Mucosa of gallbladder (tissue), 1 donor: ENCODE measurements at regions not wholly inside any gene's neighbourhood (a gene's known extent, or its start where the extent isn't known, plus 50 kb on each side); places are given as distances from the start of the nearest gene placed in this dataset.
A peak's percentile ranks its signal among the peaks of the same experiment; 100 is the strongest.

Experiments used
- DNase-seq: peaks from one replicate; pipeline ENCODE4 v3.0.0-alpha.2; 2020; ENCODE audit warnings: low spot score
- donor health status: DM: no; HTN: no; CAD: no.

GRCh38 chr7:116417593-116418345, 81.8 kb upstream of the CAV2 start:
- no peak for DNase-seq

DNA sequence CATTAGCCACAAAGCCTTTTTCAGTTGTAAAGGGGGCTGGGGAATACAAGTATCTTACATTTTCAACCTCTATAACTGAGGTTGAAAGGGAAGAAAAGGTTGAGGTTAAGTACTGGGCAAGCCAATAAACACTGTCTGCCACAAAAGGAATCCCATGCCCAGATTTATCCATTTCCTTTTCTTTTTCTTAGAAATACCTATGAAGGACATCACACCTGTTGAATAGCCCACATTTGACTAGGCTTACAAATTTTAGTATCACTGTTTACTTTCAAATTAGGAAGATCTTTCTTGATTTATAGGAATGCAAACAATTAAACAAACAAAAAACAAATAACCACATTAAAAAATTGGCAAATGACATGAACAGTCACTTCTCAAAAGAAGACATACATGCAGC, 81.0 kb upstream of the CAV2 start:
- DNase-seq, result no peak

DNA sequence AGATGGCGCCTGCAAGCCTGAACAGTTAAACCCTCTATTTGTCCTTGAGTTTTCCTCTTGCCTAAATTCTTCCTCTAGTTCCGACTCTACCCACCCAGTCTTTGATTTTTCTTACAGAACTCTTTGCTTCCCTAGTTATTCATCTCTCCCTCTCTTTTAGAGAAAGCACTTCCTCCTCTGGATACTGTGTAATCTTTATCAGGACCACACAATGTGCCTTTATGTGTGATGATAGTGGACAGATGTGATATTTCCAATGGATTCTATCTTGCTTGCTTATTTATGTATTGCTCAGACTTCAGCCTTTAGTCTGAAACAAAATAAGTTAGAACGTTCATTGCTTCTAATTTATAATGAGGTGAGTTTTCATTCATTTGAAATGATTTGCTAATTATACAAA, 79.5 kb upstream of the CAV2 start:
- DNase-seq, result no peak

DNA sequence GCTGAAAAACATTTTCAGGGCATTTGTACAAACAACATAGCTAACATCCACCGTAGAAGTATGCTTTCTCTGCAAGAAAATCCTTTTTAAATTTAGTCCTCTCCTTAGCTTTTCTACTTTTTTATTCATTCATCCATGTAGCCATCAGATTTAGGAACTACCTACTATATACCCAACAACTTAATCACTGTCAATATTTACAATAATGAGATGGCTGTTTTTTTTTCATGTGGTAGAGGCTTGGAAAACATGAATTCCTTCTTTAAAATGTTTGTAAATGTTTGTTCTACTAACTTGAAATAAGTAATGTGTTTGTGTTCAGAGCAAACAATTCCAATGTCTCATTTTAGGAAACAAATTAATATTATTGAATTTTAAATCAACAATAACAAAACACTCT, 78.2 kb upstream of the CAV2 start:
- no peak for DNase-seq

GRCh38 chr7:116422683-116423082, 76.9 kb upstream of the CAV2 start:
- no peak for DNase-seq

DNA sequence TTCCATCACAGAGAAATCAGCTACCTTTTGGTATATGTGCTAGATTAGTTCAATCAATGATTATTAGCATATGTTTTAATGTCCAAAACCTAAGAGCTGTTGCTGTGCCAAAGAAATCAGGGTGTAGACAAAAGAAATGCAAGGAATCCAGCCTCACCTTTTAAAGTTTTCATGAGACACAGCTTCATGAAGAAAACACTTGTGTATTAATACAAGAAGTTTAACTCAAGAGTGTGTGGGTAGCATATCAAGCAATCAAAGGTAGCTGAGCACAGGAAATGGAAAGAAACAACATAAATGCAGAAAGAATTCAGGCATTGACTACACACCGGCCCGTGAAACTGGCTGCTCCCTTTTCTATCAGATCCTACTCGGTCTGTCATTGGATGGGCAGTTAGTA, 76.0 kb upstream of the CAV2 start:
- no peak for DNase-seq

DNA sequence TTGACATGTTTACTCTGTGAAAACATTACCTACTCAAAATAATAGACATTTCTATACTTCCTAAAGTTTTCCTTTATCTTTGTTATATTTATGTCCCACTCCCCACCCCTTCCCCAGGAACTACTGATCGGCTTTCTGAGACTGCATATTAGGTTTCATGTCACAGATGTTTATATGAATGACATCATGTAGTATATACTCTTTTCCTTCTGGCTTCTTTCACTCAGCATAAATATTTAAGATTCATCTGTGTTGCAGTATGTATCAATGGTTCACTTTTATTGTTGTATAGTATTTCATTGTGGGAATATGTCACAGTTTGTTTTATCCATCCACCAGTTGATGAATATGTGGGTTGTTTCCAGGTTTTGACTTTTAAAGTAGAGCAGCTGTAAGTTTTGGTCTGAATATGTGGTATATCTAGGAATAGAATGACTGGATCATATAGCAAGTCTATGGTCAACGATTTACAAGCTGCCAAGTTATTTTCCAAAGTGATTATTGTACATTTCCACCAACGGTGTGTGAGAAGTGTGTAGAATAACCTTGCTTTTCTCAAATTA, 73.8 kb upstream of the CAV2 start:
- DNase-seq, result no peak

- DNase-seq, result peak; percentile 36
Measured at GRCh38 chr7:116426428-116427156, 72.9 kb upstream of the CAV2 start.

- no peak for DNase-seq
Measured at GRCh38 chr7:116429986-116430619, 69.4 kb upstream of the CAV2 start.

DNA sequence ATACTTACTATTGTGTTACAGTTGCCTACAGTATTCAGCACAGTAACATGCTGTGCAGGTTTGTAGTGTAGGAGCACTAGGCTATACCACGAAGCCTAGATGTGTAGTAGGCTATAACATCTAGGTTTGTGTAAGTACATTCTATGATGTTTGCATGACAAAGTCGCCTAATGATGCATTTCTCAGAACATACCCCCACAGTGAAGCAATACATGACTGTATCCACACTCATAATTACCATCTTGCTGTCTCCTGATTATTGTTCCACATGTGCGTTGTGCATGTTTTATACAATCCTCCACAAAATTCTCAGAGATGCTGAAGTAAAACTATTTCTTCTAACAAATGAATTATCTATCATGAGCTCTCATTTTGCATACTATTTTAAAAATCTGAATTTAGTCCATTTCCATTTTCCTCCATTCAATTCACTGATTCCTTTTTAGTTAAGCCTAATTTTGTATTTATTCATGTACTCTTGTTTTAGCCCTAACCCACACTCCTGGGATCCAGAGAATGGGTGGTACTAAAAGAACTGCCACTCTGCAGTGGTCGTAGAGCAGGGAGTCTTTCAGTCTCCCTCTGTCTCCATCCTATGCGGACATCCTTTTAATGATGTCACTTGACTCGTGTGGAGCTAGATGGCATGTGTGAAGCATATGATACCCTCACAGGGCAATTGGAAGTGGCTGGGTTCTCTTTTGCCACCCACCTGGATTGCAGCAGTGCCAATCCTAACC, 67.6 kb upstream of the CAV2 start:
- no peak for DNase-seq

GRCh38 chr7:116432527-116432916, 67.0 kb upstream of the CAV2 start:
- DNase-seq, result no peak

DNA sequence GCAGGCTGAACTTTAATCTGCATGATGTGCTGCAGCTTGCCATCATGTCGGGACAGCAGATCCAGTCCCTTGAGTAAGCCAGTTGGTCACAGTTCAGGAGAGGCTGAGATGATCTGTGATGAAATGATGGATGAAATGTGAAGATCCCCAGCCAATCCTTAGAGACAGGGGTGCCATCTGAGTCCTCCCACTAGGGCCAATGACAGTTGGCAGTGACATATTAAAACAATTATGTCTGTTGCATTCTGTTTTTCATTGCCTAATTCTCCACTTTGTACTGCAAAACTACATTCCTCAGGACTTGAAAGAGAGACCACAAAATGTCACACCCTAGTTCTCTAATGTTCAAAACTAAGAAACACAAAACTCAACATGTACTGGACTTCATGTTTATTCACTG, 66.3 kb upstream of the CAV2 start:
- no peak for DNase-seq

GRCh38 chr7:116434820-116435341, 64.7 kb upstream of the CAV2 start:
- DNase-seq, result no peak

DNA sequence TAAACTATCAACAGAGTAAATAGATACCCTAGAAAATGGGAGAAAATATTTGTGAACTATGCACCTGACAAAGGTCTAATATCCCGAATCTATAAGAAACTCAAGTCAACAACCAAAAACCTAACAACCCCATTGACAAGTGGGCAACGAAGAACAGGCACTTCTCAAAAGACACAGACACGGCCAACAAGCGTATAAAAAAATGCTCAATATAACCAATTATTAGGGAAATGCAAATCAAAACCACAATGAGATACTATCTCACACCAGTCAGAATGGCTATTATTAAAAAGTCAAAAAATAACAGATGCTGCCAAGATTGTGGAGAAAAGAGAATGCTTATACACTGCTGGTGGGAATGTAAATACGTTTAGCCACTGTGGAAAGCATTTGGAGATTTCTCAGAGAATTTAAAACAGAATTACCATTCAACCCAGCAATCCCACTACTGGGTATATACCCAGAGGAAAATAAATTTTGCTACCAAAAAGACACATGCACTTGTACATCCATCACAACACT, 63.2 kb upstream of the CAV2 start:
- no peak for DNase-seq

DNA sequence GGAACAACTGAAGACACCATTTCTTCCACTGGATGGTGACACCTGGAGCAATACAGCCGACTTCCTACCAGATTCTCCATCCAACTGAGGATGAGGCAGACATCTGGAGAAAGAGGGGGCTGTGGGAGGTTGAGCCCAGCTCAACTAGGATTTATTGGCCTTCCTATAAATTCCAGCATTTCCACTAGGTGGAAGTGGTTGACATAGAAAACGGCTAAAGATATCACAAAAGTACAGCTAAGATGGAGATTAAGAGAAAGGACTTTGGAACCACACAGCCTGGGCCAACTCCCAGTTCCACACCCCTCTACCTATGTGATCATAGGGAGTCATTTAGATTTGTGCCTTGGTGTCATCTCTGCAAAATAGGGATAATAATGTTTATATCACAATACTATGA, 61.3 kb upstream of the CAV2 start:
- DNase-seq, result peak; percentile 24

DNA sequence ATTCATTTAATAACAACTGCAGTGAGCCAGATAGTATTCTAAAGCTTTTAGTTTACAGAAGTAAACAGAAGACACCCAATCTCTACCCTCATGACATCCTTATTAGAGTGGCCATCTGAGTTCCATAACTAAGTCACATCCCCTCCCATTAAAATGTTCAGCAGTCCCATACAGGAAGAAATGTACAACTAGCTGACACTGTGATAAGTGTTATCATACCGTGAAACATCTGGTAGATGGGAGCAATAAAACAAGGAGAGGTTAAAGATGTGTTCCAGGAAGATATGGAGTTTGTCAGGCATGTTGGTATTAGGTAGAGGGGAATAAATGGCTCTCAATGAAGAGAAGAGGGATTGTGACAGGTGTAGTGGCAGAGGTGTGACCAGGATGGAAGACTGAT, 60.5 kb upstream of the CAV2 start:
- DNase-seq, result no peak

GRCh38 chr7:116439841-116440549, 59.5 kb upstream of the CAV2 start:
- no peak for DNase-seq

GRCh38 chr7:116441534-116441933, 58.0 kb upstream of the CAV2 start:
- DNase-seq, result no peak

DNA sequence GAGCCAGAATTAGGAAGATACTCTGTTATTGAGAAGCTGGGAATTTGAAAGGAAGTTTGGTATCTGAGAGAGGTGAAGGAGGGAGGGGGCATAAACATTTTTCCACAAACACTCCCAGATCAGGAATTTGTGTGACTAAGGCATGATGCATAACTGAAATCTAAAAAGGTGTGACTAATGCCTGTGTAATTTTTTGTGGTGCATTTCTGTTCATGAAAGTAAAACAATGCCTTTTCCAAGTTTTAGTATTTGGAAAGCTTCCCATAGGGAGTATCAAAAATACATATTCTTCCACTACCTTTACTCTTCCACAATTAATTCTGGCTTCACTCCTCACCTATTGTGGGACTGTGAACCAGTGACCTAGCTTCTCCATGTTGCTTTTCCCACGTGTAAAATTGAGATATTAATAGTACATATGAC, 56.4 kb upstream of the CAV2 start:
- no peak for DNase-seq

DNA sequence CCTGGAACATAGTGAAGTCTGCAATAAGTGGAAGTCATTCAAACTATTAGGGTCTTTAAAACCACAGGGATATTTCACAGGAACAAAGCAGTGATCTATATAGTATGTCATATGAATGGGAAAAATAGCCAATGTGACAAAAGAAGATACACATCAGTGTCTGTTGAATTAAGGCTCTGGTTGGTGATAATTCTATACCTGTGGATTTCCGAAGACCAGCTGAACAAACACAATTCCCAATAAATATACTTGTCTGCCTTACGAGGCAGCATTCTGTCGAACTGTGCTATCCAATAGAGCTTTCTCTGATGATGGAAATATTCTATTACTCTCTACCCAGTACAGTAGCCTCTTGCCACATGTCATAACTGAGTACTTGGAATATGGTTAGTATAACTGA, 55.9 kb upstream of the CAV2 start:
- DNase-seq, result no peak
